HG02981 (cell line): ENCODE measurements at regions not wholly inside any gene's neighbourhood (a gene's known extent, or its start where the extent isn't known, plus 50 kb on each side); places are given as distances from the start of the nearest gene placed in this dataset.

ENCODE experiments used
- ATAC-seq: cut with Tn5 transposase; IDR thresholded peaks from one replicate; pipeline ENCODE4 v1.9.1; 2021; ENCODE audit warnings: mild to moderate bottlenecking, moderate library complexity; ENCODE audit not compliant: unreplicated experiment

GRCh38 chr5:144581044-144581443, 410.4 kb downstream of the KCTD16 start:
- no peak for ATAC-seq

DNA sequence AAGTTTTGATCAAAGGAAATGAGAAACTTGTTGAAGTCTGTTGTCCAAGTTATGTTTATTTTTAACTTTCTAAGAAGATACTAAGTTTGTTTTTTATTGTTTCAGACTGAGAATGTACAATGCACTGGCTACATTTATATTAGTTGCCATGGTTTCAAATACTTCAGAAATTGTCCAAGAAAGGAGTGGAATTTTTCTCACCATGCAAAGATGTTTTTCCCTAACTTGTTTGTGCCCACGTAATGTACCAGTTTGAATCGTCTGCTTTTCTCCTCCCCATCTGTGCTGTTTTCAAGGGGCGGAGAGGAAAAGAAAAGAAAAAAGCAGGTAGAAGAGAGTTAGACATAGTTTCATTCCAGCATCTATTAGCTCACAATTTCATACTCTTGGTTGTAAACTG, 407.0 kb downstream of the KCTD16 start:
- ATAC-seq: no peak

GRCh38 chr5:144575736-144576135, 405.1 kb downstream of the KCTD16 start:
- ATAC-seq: no peak

DNA sequence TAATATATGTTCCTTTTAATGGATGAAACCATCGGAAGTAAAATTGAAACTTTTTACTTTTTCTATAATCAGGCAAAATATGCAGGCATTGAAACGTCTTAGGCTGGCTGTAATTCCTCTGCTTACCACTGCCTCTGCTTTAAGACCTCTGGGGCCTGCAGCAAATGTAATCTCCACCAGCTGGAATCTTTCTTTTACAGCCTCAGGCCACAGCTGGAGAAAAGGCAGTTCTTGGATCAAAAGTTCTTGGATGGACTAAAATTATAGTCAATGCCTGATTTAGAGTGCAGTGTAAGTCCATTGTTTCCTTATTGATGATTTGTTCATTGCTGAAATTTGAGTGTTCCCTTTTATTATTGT, 396.7 kb downstream of the KCTD16 start:
- ATAC-seq: no peak

- no peak for ATAC-seq
Measured at GRCh38 chr5:144566747-144567420, 396.2 kb downstream of the KCTD16 start.

DNA sequence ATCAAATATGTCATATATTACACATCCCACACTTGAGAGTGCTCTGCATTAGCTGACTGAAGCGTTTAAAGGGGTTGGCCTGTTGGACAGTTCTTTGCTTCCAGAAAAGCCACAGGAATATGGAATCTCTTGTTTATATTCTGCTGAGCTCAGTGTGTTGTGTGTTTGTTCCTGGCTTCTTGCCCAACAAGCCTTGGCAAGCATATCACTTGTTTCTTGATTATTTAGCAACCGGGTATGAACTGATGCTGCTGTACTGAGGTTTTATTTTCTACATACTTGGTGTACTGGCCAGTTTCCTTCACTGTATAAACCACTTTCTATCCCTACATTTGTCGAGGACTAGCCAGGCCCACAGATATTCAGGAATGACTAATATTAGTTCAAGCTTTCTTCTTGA, 378.9 kb downstream of the KCTD16 start:
- ATAC-seq: no peak

DNA sequence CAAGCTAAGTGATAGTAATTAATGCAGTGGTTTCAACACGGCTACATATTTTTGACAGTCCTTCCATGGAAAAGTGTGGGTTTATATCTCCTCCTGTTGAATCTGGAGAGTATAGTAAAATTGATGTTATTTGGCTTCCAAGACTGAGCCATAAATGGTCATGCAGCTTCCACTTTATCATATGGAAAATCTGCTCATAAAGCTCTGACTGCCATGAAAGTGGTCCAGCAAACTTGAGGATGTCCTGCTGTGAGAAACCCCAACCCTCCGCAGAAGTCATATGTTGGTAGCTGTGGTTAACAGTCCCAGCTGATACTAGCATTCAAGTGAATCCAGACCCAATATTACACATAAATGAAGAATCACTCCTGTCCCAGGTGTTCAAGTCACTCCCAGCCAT, 378.3 kb downstream of the KCTD16 start:
- ATAC-seq: no peak

DNA sequence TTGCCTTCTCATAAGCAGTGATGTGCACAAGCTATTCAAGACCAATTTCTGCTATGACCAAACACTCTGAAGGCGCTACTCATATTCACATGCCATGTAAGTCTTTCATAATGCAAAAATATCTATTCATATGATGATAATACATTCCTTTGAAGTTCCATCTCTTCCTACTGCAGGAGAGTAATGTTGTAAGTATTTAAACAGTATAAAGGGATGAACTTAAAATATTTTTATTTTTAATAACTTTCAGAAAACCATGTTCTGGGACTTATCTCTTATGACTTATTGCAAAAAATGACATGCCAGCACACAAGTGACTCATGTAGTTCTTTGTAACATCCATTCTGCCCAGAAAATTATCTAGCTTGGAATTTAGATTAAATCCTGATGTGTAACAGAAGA, 376.4 kb downstream of the KCTD16 start:
- ATAC-seq: no peak

DNA sequence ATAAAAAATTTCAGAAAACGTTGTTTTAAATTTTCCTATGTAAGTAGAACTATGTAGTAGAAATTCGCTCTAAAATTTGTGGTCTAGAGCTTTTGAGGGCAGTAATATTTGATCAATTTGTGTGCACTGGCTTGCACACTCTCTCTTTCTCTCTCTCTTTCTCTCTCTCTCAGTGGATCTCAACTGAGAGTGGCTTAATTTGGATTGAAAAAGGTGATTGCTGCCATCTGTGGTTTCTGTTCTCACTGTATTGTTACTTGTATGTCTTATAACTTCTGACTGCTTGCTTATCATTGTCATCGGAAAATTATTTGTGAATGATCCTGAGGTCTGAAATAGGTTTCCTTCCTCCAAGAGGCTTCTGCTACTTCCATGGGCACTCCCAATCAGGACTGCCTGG, 368.2 kb downstream of the KCTD16 start:
- ATAC-seq: no peak
